Loucy (cell line): ENCODE measurements at regions not wholly inside any gene's neighbourhood (a gene's known extent, or its start where the extent isn't known, plus 50 kb on each side); places are given as distances from the start of the nearest gene placed in this dataset.

ENCODE experiments used
- H2AFZ ChIP-seq: fragments of 200-600 bp; sonication (generic); 2 replicates; pipeline ENCODE4 v1.6.0; 2016; ENCODE audit warnings: antibody characterized with exemption, mild to moderate bottlenecking, low read length, moderate library complexity
- H3F3A ChIP-seq: fragments of 200-600 bp; 2 replicates; pipeline ENCODE4 v1.6.0; 2016; ENCODE audit warnings: antibody characterized with exemption, low read depth, mild to moderate bottlenecking
- H3K27me3 ChIP-seq: fragments of 200-600 bp; sonication (generic); 2 replicates; pipeline ENCODE4 v1.6.1; 2014; ENCODE audit warnings: low read length, mild to moderate bottlenecking; ENCODE audit not compliant: insufficient read depth, poor library complexity, severe bottlenecking
- H3K36me3 ChIP-seq: fragments of 200-600 bp; sonication (generic); 2 replicates; pipeline ENCODE4 v1.6.1; 2016; ENCODE audit warnings: low read length; ENCODE audit not compliant: insufficient read depth
- H3K4me1 ChIP-seq: fragments of 200-600 bp; sonication (generic); 2 replicates; pipeline ENCODE4 v1.5.1; 2014; ENCODE audit warnings: low read length, mild to moderate bottlenecking; ENCODE audit not compliant: insufficient read depth, poor library complexity, severe bottlenecking
- H3K4me2 ChIP-seq: fragments of 200-600 bp; sonication (generic); 2 replicates; pipeline ENCODE4 v1.6.0; 2014; ENCODE audit warnings: antibody characterized with exemption, low read length, low read depth, mild to moderate bottlenecking; ENCODE audit not compliant: poor library complexity, severe bottlenecking
- H3K4me3 ChIP-seq: fragments of 200-600 bp; sonication (generic); 2 replicates; pipeline ENCODE4 v1.5.1; 2014; ENCODE audit warnings: low read length, mild to moderate bottlenecking, mixed read lengths; ENCODE audit not compliant: poor library complexity, severe bottlenecking
- H3K79me2 ChIP-seq: fragments of 200-600 bp; sonication (generic); 2 replicates; pipeline ENCODE4 v1.6.1; 2014; ENCODE audit warnings: low read length; ENCODE audit not compliant: insufficient read depth
- H3K9ac ChIP-seq: fragments of 200-600 bp; sonication (generic); 2 replicates; pipeline ENCODE4 v1.6.0; 2014; ENCODE audit warnings: mild to moderate bottlenecking, low read depth, low read length, moderate library complexity; ENCODE audit not compliant: poor library complexity, severe bottlenecking
- H3K9me2 ChIP-seq: fragments of 200-600 bp; sonication (generic); replicated peaks from 2 replicates; pipeline ENCODE4 v1.6.1; 2016; ENCODE audit warnings: low read depth, low read length, mixed read lengths
- H3K9me3 ChIP-seq: fragments of 200-600 bp; sonication (generic); 2 replicates; pipeline ENCODE4 v1.6.1; 2014; ENCODE audit warnings: mild to moderate bottlenecking, antibody characterized with exemption, low read length, low read depth; ENCODE audit not compliant: insufficient read depth
- H4K20me1 ChIP-seq: fragments of 200-600 bp; sonication (generic); 2 replicates; pipeline ENCODE4 v1.6.0; 2014; ENCODE audit warnings: antibody characterized with exemption, low read length, mild to moderate bottlenecking; ENCODE audit not compliant: insufficient read depth, poor library complexity, severe bottlenecking
- CTCF ChIP-seq: fragments of 200-600 bp; sonication (generic); conservative IDR thresholded peaks from 2 replicates; pipeline ENCODE4 v1.5.1; 2014; ENCODE audit warnings: mild to moderate bottlenecking, antibody characterized with exemption, low read length
- EZH2phosphoT487 ChIP-seq: fragments of 200-600 bp; IDR thresholded peaks from 2 replicates; pipeline ENCODE4 v1.6.1; 2018; ENCODE audit warnings: antibody characterized with exemption, mild to moderate bottlenecking, moderate library complexity, borderline replicate concordance

GRCh38 chr15:36371509-36371908 lies 207.9 kb upstream of the CDIN1 start:
- H3K36me3 ChIP-seq: no peaks in the 10 kb centered on the region
- H3F3A ChIP-seq: no peaks in the 10 kb centered on the region
- TF ChIP-seq CTCF: no peak
- no peak for TF ChIP-seq EZH2phosphoT487
- H3K4me3 ChIP-seq: no peak overlapping the region
- H3K4me2 ChIP-seq: no peak overlapping the region
- no peak overlapping the region for H2AFZ ChIP-seq
- H3K9ac ChIP-seq: no peak overlapping the region
- no peaks in the 10 kb centered on the region for H3K9me2 ChIP-seq
- no peaks in the 10 kb centered on the region for H3K79me2 ChIP-seq
- H4K20me1 ChIP-seq: no peaks in the 10 kb centered on the region
- no peaks in the 10 kb centered on the region for H3K27me3 ChIP-seq
- H3K9me3 ChIP-seq: no peaks in the 10 kb centered on the region
- H3K4me1 ChIP-seq: no peaks in the 10 kb centered on the region

- no peak overlapping the region for H3K4me2 ChIP-seq
- no peaks in the 10 kb centered on the region for H3K9me3 ChIP-seq
- H3K4me3 ChIP-seq: no peak overlapping the region
- no peak overlapping the region for H3K9ac ChIP-seq
- H3K36me3 ChIP-seq: no peaks in the 10 kb centered on the region
- no peaks in the 10 kb centered on the region for H3K27me3 ChIP-seq
- H3F3A ChIP-seq: no peaks in the 10 kb centered on the region
- no peaks in the 10 kb centered on the region for H3K79me2 ChIP-seq
- no peaks in the 10 kb centered on the region for H3K4me1 ChIP-seq
- no peak overlapping the region for H2AFZ ChIP-seq
- no peak for TF ChIP-seq CTCF
- no peak for TF ChIP-seq EZH2phosphoT487
- no peaks in the 10 kb centered on the region for H3K9me2 ChIP-seq
- H4K20me1 ChIP-seq: no peaks in the 10 kb centered on the region
Observed at GRCh38 chr15:36372968-36373367, 206.5 kb upstream of the CDIN1 start.

GRCh38 chr15:36373550-36373949 lies 205.9 kb upstream of the CDIN1 start:
- no peak overlapping the region for H3K9ac ChIP-seq
- no peaks in the 10 kb centered on the region for H4K20me1 ChIP-seq
- H3K9me2 ChIP-seq: no peaks in the 10 kb centered on the region
- H3K9me3 ChIP-seq: no peaks in the 10 kb centered on the region
- H3K4me3 ChIP-seq: no peak overlapping the region
- no peak overlapping the region for H2AFZ ChIP-seq
- no peak overlapping the region for H3K4me2 ChIP-seq
- H3K79me2 ChIP-seq: no peaks in the 10 kb centered on the region
- H3K27me3 ChIP-seq: no peaks in the 10 kb centered on the region
- H3F3A ChIP-seq: no peaks in the 10 kb centered on the region
- no peak for TF ChIP-seq EZH2phosphoT487
- TF ChIP-seq CTCF: no peak
- H3K36me3 ChIP-seq: no peaks in the 10 kb centered on the region
- no peaks in the 10 kb centered on the region for H3K4me1 ChIP-seq
